H9 (cell line): ENCODE measurements at regions not wholly inside any gene's neighbourhood (a gene's known extent, or its start where the extent isn't known, plus 50 kb on each side); places are given as distances from the start of the nearest gene placed in this dataset.

Experiments used
- DNase-seq: peaks from one replicate; pipeline ENCODE4 v3.0.0-alpha.2; 2017
- H2AFZ ChIP-seq: one replicate; pipeline ENCODE4 v1.6.1; 2013; ENCODE audit warnings: mild to moderate bottlenecking, low read length, control low read depth, moderate library complexity
- H2AK5ac ChIP-seq: 2 replicates; pipeline ENCODE4 v1.6.1; 2013; ENCODE audit warnings: low read length, control low read depth, mixed read lengths; ENCODE audit not compliant: insufficient read length
- H2BK120ac ChIP-seq: one replicate; pipeline ENCODE4 v1.6.1; 2013; ENCODE audit warnings: low read depth, mild to moderate bottlenecking, low read length, control low read depth, inconsistent platforms; ENCODE audit not compliant: poor library complexity, severe bottlenecking
- H2BK12ac ChIP-seq: 2 replicates; pipeline ENCODE4 v1.6.1; 2013; ENCODE audit warnings: low read length, control low read depth, mixed read lengths, low read depth; ENCODE audit not compliant: insufficient read length
- H2BK15ac ChIP-seq: 2 replicates; pipeline ENCODE4 v1.6.1; 2013; ENCODE audit warnings: low read depth, low read length, control low read depth
- H2BK20ac ChIP-seq: one replicate; pipeline ENCODE4 v1.6.1; 2013; ENCODE audit warnings: low read depth, mild to moderate bottlenecking, low read length, control low read depth, inconsistent platforms; ENCODE audit not compliant: poor library complexity, severe bottlenecking
- H2BK5ac ChIP-seq: 2 replicates; pipeline ENCODE4 v1.6.1; 2013; ENCODE audit warnings: low read length, control low read depth, mixed read lengths; ENCODE audit not compliant: insufficient read length
- H3K14ac ChIP-seq: 2 replicates; pipeline ENCODE4 v1.6.1; 2013; ENCODE audit warnings: low read length, control low read depth; ENCODE audit not compliant: insufficient read depth
- H3K18ac ChIP-seq: 2 replicates; pipeline ENCODE4 v1.6.1; 2013; ENCODE audit warnings: low read depth, mild to moderate bottlenecking, mixed read lengths, low read length, control low read depth; ENCODE audit not compliant: insufficient read length
- H3K23ac ChIP-seq: 2 replicates; pipeline ENCODE4 v1.6.1; 2013; ENCODE audit warnings: low read length, control low read depth, mixed read lengths, low read depth; ENCODE audit not compliant: insufficient read length
- H3K23me2 ChIP-seq: 2 replicates; pipeline ENCODE4 v1.6.1; 2013; ENCODE audit warnings: low read depth, mild to moderate bottlenecking, mixed read lengths, low read length, control low read depth; ENCODE audit not compliant: insufficient read length, poor library complexity, severe bottlenecking
- H3K27ac ChIP-seq: 2 replicates; pipeline ENCODE4 v1.5.1; 2013; ENCODE audit warnings: low read length, control low read depth, mixed read lengths, low read depth; ENCODE audit not compliant: insufficient read length
- H3K27me3 ChIP-seq: 2 replicates; pipeline ENCODE4 v1.6.1; 2013; ENCODE audit warnings: low read length, control low read depth, inconsistent platforms; ENCODE audit not compliant: insufficient read depth
- H3K4ac ChIP-seq: 2 replicates; pipeline ENCODE4 v1.6.1; 2013; ENCODE audit warnings: low read depth, mild to moderate bottlenecking, control low read depth, inconsistent platforms, low read length, moderate library complexity
- H3K4me1 ChIP-seq: 2 replicates; pipeline ENCODE4 v1.6.1; 2013; ENCODE audit warnings: low read length, control low read depth, inconsistent platforms; ENCODE audit not compliant: insufficient read depth
- H3K4me2 ChIP-seq: 2 replicates; pipeline ENCODE4 v1.6.1; 2013; ENCODE audit warnings: low read length, control low read depth, mixed read lengths; ENCODE audit not compliant: insufficient read length, insufficient read depth
- H3K56ac ChIP-seq: 2 replicates; pipeline ENCODE4 v1.6.1; 2013; ENCODE audit warnings: low read depth, mild to moderate bottlenecking, mixed read lengths, low read length, control low read depth; ENCODE audit not compliant: insufficient read length
- H3K79me1 ChIP-seq: 2 replicates; pipeline ENCODE4 v1.6.1; 2013; ENCODE audit warnings: low read depth, mild to moderate bottlenecking, moderate library complexity, low read length, control low read depth, inconsistent platforms; ENCODE audit not compliant: insufficient read depth, poor library complexity, severe bottlenecking
- H3K79me2 ChIP-seq: 2 replicates; pipeline ENCODE4 v1.6.1; 2013; ENCODE audit warnings: low read length, control low read depth, inconsistent platforms; ENCODE audit not compliant: insufficient read depth
- H3K9ac ChIP-seq: 2 replicates; pipeline ENCODE4 v1.6.1; 2013; ENCODE audit warnings: low read length, control low read depth, mixed read lengths; ENCODE audit not compliant: insufficient read length; ENCODE audit errors: extremely low read depth
- H3K9me3 ChIP-seq: one replicate; pipeline ENCODE4 v1.6.1; 2013; ENCODE audit warnings: low read depth, low read length, inconsistent platforms; ENCODE audit not compliant: control insufficient read depth
- H3T11ph ChIP-seq: one replicate; pipeline ENCODE4 v1.6.1; 2013; ENCODE audit warnings: mild to moderate bottlenecking, low read length, control low read depth, inconsistent platforms
- H4K20me1 ChIP-seq: one replicate; pipeline ENCODE4 v1.6.1; 2013; ENCODE audit not compliant: control insufficient read depth, insufficient read length, insufficient read depth
- H4K5ac ChIP-seq: 2 replicates; pipeline ENCODE4 v1.6.1; 2013; ENCODE audit warnings: low read depth, mild to moderate bottlenecking, mixed read lengths, low read length, control low read depth; ENCODE audit not compliant: insufficient read length
- H4K8ac ChIP-seq: replicated peaks from 2 replicates; pipeline ENCODE4 v1.6.1; 2013; ENCODE audit warnings: low read length, control low read depth, mixed read lengths, low read depth; ENCODE audit not compliant: insufficient read length
- H4K91ac ChIP-seq: 2 replicates; pipeline ENCODE4 v1.6.1; 2013; ENCODE audit warnings: low read depth, mild to moderate bottlenecking, moderate library complexity, mixed read lengths, low read length, control low read depth; ENCODE audit not compliant: insufficient read length
- H3K27ac Mint-ChIP-seq, 3 experiments: 2 replicates in 2 of 3; 3 replicates in 1 of 3; pipeline ENCODE4 v1.8.0; 2020 to 2021; ENCODE audit warnings: mixed read lengths in 3 of 3, mild to moderate bottlenecking in 1 of 3, moderate library complexity in 1 of 3
- H3K27me3 Mint-ChIP-seq: 2 replicates; pipeline ENCODE4 v1.8.0; 2021; ENCODE audit warnings: low read depth, mild to moderate bottlenecking, moderate library complexity, mixed read lengths
- H3K36me3 Mint-ChIP-seq, 3 experiments: 2 replicates in 2 of 3; 3 replicates in 1 of 3; pipeline ENCODE4 v1.8.0; 2020 to 2021; ENCODE audit warnings: low read depth in 3 of 3, mixed read lengths in 3 of 3; ENCODE audit not compliant: insufficient read depth in 1 of 3
- H3K4me1 Mint-ChIP-seq, 2 experiments: 2 replicates each; pipeline ENCODE4 v1.8.0; 2020; ENCODE audit warnings: mixed read lengths in 2 of 2
- H3K4me3 Mint-ChIP-seq, 2 experiments: 2 replicates in 1 of 2; 3 replicates in 1 of 2; pipeline ENCODE4 v1.8.0; 2020 to 2021; ENCODE audit warnings: mild to moderate bottlenecking in 2 of 2, mixed read lengths in 2 of 2, moderate library complexity in 1 of 2
- H3K9me3 Mint-ChIP-seq, 2 experiments: 2 replicates in 1 of 2; 3 replicates in 1 of 2; pipeline ENCODE4 v1.8.0; 2020; ENCODE audit warnings: mild to moderate bottlenecking in 2 of 2, mixed read lengths in 2 of 2, moderate library complexity in 1 of 2
- CTCF ChIP-seq: fragments of 200-600 bp; sonication (generic); conservative IDR thresholded peaks from 3 replicates; pipeline ENCODE4 v1.8.0; 2021; ENCODE audit warnings: antibody characterized with exemption, mild to moderate bottlenecking
- WGBS: extraction: QIAGEN DNeasy Blood & Tissue Kit; methylation state at CpG from one replicate; pipeline ENCODE4 v1.1.7; 2013; ENCODE audit warnings: missing lambda C conversion rate, low lambda C conversion rate, mixed read lengths; ENCODE audit not compliant: insufficient read length; ENCODE audit errors: extremely low coverage; 5-methylcytosine and 5-hydroxymethylcytosine counted together

- H3K9me3 Mint-ChIP-seq: no peaks in the 10 kb centered on the region
- no peak overlapping the region for H3K23ac ChIP-seq
- H4K8ac ChIP-seq: no peak overlapping the region
- no peak overlapping the region for H3K27ac ChIP-seq
- H3K4ac ChIP-seq: no peak overlapping the region
- H3K4me3 Mint-ChIP-seq: no peak overlapping the region; a peak in 1 of 5 replicates
- no peak overlapping the region for H2BK5ac ChIP-seq
- H3K27ac Mint-ChIP-seq: no peak overlapping the region; a peak in 1 of 7 replicates
- no peaks in the 10 kb centered on the region for H3K79me2 ChIP-seq
- no peak overlapping the region for H2BK15ac ChIP-seq
- H3K27me3 ChIP-seq: no peaks in the 10 kb centered on the region
- no peaks in the 10 kb centered on the region for H3K23me2 ChIP-seq
- TF ChIP-seq CTCF: no peak
- no peak overlapping the region for H3T11ph ChIP-seq
- no peaks in the 10 kb centered on the region for H3K4me1 ChIP-seq
- no CpG with 5 or more reads among the region's 18 CpGs for WGBS
- H3K4me1 Mint-ChIP-seq: no peaks in the 10 kb centered on the region
- H4K20me1 ChIP-seq: no peaks in the 10 kb centered on the region
- no peaks in the 10 kb centered on the region for H3K9me3 ChIP-seq
- no peak overlapping the region for H2BK120ac ChIP-seq
- no peak overlapping the region for H2AFZ ChIP-seq
- no peak overlapping the region for H3K18ac ChIP-seq
- H3K36me3 Mint-ChIP-seq: no peaks in the 10 kb centered on the region; a peak in 1 of 7 replicates
- no peak overlapping the region for H2BK20ac ChIP-seq
- no peak overlapping the region for H3K14ac ChIP-seq
- no peak overlapping the region for H2BK12ac ChIP-seq
- H4K91ac ChIP-seq: no peak overlapping the region
- H3K27me3 Mint-ChIP-seq: no peaks in the 10 kb centered on the region; the same call in 1 of the 2 replicates
- H3K4me2 ChIP-seq: no peak overlapping the region
- DNase-seq: no peak
- no peak overlapping the region for H4K5ac ChIP-seq
- no peak overlapping the region for H2AK5ac ChIP-seq
- H3K79me1 ChIP-seq: no peaks in the 10 kb centered on the region
- H3K9ac ChIP-seq: no peak overlapping the region
- H3K56ac ChIP-seq: no peak overlapping the region
These were observed 93.6 kb upstream of the ZNF507 start for GRCh38 chr19:32251634-32252332.
